HUDEP-2 (cell line): ENCODE measurements at regions not wholly inside any gene's neighbourhood (a gene's known extent, or its start where the extent isn't known, plus 50 kb on each side); places are given as distances from the start of the nearest gene placed in this dataset.
"Not testable (repeated sequence)": the region's sequence is repeated elsewhere in the genome, so short reads cannot be mapped to it uniquely, and the experiment has no call there.

Source experiments
- DNase-seq, 76 experiments: peaks; one replicate each; lab custom pipeline; 2025; ENCODE audit not compliant: unreplicated experiment in 76 of 76; lab: John Stamatoyannopoulos, UW

DNA sequence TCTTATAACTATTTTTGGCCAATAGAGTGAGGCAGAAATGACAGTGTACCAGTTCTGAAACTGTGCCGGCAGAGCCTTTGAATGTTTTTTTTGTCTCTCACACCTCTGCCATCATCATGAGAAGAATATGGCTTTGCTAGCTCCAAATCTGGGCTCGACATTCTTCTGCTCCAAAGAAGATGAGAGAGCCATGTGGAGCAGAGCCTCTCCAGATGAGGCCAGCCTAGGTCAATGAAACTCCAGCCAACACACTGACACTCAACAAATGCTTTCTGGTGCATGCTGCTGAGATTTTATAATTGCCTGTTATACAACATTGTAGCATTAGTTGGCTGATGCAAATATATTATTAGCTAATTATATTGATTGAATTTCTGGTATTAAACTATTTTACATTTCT is 154.7 kb downstream of the SLC38A4 start:
- DNase-seq: no peak

DNA sequence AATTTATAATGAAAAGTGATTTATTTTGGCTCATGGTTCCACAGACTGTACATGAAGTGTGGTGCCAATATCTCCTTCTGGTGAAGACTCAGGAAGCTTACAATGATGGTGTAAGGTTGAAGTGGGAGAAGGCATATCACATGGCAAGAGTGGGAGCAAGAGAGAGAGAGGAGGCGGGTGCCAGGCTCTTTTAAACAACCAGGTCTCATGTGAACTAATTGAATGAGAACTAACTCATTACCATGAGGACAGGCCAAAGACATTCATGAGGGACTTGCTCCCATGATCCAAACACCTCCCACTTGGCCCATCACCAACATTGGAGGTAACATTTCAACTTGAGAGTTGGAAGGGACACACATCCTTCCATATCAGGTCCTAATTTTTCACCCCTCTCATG is 155.2 kb downstream of the SLC38A4 start:
- no peak for DNase-seq

DNA sequence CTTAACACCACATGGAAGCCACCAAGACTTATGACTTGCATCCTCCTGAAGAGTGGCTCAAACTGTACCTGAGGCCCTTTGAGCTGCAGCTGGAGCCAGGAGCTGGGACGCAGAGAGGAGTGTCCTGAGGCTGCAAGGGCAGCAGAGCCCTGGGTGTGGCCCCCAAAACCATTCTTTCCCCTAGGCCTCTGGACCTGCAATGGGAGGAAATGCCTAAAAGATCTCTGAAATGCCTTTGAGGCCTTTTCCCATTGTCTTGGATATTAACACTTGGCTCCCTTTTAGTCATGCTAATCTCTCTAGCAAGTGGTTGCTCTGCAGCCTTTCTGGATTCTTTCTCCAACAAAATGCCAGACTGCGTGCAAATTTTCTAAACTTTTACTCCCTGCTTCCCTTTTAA is 156.1 kb downstream of the SLC38A4 start:
- no peak for DNase-seq

DNA sequence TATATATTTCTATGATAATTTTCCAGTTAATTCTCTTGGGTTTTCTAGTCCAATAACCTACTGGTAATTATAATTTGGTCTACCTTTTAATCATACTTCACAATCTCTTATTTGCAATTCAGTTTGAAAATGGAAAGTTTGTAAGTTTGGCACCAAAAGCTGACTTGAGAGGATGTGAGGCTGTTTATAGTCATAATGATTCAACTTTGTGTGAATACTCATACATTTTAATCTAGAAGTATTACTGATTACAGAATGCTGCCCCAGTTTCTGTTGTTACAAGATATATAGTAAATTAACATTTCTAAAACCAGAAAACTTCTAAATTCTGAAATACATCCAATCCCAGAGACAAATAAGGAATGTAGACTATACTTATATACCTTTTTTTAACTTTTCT is 158.2 kb downstream of the SLC38A4 start:
- no peak for DNase-seq

DNA sequence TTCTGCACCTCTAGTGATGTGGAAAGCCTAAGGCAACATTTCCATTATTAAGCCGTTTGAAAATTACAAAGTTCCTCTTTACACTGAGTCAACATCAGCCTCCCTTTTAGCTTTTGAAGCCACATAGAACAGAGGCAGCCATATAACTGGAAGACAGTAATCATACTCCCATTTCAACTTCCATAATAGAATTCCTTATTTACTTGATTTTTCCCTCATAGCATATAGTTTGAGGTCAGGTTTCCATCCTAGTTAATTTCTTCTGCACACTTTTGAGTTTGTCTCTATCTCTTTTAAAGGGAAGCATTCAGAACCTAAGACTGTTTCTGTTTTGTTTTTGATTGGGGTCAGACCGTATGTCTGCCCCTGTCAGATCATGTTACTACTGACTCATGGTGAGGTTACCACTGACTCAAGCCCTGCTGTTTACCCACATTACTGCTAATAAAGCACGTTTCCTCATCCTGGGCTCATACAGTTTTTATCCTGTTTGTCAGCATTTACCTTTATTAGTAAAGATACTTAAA is 161.0 kb downstream of the SLC38A4 start:
- DNase-seq: no peak

DNA sequence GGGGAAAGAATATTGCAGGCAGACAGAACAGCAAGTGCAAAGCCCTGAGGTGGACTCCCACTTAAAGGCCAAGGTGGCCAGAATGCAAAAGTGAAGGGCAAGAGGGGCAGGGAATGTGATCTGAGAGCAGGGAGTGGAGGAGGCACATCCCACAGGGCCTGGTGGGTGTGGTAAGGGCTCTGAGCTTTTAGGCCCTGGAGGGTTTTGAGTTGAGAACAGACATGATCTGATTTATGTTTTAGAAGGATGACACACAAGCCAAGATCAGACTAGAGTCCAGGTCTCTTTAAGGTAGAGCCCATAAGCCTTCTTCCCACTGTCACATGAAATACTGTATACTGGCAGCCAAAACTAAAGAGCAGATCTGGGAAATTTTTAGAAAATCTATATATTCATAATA is 162.5 kb downstream of the SLC38A4 start:
- DNase-seq: no peak

DNA sequence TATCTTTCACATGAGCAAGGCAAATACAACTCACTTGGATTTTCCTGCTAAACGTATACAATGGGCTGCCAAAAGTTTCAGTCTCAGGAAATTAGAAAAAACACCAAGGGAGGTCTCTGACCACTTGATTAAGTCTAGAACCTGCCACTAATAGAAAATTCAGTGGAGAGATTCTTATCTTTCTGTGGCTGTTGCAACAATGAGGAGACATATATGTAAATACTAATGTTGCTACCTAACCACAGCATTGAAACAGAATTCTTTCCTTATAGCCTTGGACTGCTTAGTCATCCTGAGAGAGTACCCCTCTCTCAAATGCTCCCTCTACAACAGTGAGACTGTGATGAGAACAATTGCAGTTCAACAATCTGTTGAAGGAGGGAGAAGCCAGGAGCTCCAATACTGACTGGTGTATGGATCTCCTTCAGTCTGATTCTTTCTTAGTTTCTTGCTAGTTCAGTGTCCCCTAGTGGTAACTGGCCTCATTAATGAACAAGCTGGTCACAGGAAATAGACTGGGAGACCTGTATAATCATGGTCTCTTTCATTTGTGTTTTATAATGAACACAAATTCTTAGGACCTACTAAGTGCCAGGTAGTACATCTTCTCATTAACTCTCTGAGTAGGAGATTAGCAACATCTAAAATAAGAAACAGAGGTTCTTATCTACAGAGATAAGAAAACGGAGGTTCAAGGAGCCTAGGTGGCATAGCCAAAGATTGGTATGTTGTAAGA is 164.5 kb downstream of the SLC38A4 start:
- peak in 13 of 76 experiments; percentile 0 to 43 (median 10) for DNase-seq

DNA sequence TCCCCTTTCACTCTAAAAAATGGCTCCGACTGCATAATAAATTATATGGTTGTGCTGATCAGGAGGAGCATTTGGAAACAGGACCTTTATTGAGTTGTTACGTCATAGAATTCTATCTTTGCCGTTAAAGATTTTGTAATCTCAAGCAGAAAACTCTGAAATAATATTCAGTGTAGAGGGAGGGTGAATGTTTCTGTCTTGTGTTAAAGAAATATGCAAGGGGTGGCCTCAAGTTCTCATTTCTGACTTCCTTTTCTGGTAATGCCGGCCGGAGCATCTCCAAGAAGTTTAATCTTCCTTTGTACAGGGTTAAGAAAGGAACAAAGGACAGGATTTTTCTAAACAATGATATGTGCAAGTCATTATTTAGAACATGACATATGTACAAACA is 165.1 kb downstream of the SLC38A4 start:
- DNase-seq: no peak

DNA sequence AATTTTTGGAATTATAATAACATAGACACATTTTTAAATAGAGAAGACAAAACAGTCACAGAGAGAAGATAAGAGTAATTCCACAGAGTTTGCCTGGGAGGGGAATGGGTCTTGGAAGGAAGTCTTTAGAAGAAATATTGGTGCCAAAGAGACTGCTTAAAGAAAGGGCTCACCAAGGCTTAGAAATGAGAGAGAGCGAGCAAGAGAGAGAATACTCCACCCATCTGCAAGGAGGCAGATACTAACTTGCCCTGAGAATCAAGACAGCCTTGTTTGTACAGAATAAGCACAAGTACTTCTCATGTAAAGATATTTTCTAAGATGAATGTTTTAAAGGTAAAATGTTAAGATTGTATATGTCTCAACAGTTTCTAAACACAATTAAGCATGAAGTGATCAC is 165.5 kb downstream of the SLC38A4 start:
- DNase-seq: no peak

DNA sequence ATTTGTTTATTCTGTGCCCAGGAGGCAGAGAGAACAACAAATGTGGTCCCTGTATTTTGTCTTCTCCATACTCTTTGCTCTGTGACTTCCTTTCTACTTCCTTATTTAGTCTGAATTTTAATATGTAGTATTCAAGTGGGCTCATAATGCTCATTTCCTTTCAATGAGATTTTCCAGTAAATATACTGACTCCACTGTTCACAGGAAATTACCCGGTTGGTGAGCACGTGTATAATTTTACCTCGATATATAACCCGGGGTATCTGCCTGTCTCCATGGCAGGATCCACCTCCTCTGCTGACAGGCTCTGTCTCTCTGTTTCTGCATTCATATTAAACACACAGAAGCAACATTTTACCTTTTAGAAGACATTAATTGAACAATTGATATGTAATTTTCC is 166.0 kb downstream of the SLC38A4 start:
- DNase-seq: no peak

DNA sequence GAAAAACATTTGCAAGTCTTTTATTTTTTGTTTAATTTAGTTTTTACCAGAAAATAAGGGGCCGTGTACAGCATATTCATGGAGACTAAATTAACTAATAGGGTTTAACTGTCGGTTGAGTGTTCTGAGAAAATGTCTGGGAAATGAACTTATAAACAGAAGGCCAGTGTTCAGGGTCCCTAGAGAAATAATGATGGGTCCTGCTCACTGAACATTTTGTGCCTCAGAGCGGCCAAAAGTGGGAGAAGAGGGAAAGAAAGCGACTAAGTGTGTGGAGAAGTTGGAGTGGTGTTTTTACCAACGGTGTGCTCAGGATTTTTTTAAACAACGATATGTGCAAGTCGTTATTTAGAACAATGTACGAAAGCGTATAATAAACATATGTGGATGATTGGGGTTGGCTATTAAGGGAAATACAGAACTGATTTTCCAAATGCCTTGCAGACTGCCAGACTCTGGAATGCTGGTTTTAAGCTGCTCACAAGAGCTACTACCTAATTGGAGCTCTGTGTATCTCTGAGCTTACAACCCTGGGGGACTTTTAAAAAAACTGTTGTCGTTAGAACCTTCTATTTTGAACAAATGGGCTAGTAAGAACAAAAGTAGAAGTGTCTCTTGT is 166.7 kb downstream of the SLC38A4 start:
- no peak for DNase-seq

DNA sequence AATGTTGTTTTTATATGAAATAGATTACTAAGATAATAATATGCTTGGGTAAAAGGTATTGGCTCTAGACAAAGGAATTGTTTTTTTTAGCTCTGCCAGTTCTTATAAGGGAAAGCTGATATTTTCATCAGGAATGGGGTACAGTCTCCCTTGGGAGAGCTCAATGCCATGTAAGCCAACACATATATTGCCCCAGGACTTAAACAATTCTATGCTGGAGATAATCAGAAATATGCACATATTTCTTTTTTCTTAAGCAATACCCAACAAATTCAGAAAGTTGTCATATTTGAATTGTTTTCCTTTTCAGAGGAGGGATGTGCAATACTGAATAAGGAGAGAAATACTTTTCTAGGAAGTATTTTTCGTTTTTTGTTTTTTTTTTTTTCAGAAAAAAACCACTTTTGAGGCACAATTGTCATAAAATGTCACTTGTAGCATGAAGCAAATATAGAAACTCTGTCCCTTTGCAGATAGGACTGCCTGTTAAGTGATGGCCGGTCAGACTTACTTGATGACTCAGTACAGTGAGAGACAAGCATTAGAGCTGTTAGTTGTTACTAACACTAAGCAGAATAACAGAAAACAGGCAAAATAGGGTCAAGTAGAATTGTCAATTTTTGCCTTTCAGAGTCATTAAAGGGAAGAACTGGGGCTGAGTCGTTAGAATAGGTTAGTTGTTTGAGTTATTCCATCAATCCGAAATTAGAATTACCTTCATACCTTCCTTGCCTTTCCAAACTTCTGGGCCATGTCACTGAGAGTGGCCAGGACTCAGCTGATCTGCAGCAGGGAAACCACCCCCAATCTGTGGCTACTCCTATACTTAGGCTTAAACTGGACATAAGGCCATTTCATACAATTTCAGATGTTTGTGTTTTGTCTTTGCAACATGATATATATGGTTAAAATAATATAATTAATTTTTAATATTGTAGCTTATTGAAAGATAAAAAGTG is 168.1 kb downstream of the SLC38A4 start:
- DNase-seq: peak in 1 of 76 experiments; percentile 2

DNA sequence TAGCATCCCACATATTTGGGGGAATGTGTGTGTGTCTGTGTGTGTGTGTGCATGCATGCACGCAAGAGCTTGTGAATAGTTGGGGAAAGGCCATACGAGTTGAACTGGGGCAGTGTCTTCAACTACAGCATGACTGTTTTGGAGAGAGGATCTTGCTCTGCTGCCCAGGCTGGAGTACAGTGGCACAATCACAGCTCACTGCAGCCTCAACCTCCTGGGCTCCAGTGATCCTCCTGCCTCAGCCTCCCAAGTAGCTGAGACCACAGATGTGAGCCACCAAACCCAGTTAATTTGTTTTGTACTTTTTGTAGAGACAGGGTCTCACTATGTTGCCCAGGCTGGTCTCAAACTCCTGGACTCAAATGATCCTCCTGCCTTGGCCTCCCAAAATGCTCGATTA is 169.8 kb downstream of the SLC38A4 start:
- DNase-seq: not testable (repeated sequence)

DNA sequence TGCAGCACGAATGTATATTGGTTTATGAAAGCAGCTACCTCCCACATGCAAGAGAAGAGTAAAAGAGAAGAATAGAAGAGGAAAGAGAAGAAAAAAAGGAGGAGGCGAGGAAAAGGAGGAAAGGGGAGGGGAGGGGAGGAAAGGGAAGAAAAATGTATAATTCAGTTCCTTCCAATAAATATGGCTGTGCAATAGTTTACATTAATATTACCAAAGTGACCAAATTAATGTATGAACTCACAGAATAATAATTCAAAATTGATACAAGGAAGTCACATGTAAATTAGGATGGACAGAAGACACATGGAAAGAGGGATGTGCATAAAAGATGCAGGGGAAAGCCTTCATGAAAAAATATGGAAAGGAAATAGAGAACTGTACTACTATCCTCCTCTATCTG is 172.5 kb downstream of the SLC38A4 start:
- DNase-seq: no peak

DNA sequence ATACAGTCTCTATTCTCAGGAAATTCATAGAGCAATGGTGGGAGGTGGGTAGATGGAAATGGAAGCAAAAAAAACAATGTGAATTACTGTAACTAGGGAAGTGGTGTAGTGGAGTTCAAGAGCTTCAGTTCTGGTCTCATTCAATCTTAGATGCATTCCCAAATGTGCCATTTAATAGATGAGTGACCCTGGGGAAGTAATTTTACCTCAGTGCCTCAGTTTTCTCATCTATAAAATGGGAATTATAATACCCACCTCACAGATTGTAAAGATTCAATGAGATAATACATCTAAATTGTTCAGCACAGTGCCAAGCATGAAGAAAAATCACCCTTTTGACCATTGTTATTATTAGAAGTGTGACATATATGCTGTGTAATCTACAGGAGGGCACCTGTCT is 173.1 kb downstream of the SLC38A4 start:
- DNase-seq: no peak

DNA sequence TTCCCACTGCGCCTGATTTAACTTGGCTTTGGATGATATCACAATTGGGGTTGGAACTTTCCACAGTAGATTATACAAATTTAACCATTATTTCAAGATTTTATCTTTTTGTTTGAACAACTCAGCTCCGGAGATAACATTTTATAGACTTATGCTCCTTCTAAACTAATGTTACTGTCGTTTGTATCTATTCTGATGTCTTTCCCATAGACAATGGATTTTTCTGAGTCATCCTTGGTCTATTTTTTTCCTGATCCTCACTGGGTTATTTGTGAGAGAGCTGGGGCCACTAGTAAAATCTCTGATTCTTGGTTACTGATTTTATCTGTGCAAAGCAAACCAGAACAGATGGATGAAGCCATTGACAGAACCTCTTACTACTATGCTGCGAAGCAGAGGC is 175.1 kb downstream of the SLC38A4 start:
- DNase-seq: no peak

DNA sequence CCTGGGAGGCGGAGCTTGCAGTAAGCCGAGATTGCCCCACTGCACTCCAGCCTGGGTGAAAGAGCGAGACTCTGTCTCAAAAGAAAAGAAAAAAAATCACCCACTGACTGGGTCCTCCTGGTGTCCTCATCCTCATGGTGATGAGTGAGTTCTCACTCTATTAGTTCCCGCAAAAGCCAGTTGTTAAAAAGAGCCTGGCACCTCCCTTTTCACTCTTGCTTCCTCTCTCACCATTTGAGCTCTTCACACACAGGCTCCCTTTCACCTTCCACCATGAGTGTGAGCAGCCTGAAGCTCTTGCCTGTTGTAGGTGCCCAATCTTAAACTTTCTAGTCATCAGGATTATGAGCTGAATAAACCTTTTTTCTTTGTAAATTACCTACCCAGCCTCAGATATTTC is 176.4 kb downstream of the SLC38A4 start:
- DNase-seq: no peak

DNA sequence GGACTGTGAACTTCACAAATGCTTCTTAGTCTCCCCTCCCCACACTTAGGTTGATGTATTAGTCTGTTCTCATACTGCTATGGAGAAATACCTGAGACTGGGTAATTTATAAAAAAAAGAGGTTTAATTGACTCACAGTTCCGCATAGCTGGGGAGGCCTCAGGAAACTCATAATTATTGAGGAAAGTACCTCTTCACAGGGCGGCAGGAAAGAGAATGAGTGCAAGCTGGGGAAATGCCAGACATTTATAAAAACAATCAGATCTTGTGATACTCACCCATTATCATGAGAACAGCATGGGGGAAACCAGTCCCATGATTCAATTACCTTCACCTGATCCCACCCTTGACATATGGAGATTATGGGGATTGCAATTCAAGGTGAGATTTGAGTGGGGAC is 178.8 kb downstream of the SLC38A4 start:
- DNase-seq: no peak

DNA sequence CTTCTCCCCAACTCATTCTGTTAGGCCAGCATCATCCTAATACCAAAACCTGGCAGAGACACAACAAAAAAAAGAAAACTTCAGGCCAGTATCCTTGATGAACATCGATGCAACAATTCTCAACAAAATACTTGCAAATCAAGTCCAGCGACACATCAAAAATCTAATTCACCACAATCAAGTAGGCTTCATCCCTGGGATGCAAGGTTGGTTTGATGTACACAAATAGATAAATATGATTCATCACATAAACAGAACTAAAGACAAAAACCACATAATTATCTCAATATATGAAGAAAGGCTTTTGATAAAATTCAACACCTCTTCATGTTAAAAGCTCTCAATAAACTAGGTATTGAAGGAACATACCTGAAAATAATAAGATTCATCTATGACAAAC is 184.1 kb downstream of the SLC38A4 start:
- DNase-seq: not testable (repeated sequence)

DNA sequence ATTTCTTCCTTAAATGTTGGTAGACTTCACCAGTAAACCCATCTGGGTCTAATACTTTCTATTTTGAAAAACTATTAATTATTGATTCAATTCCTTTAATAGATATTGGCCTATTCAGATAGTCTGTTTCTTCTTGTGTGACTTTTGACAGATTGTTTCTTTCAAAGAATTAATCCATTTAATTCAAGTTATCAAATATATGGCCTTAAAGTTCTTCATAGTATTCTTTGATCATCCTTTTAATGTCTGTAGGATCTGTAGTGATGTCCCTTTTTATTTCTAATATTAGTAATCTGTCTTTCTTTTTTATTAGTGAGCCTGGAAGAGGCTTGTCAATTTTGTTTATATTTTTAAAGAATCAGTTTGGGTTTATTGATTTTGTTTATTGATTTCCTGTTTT is 190.0 kb downstream of the SLC38A4 start:
- no peak for DNase-seq
